GM12878 (cell line): ENCODE measurements at regions not wholly inside any gene's neighbourhood (a gene's known extent, or its start where the extent isn't known, plus 50 kb on each side); places are given as distances from the start of the nearest gene placed in this dataset.

Source experiments
- ATAC-seq: fragments of 200-7000 bp; cut with Tn5 transposase; 3 replicates; pipeline ENCODE4 v1.9.1; 2020; ENCODE audit warnings: mild to moderate bottlenecking, moderate library complexity
- BruUV-seq: library from RNA; stranded (reverse); fragments of 400-500 nt; replicated peaks from 2 replicates; lab custom pipeline; 2021; lab: Mats Ljungman, UMichigan
- CTCF ChIA-PET: fragments of 300-600 bp; sonication (Branson Sonifier 250); formaldehyde crosslinking; extraction: SDS; loops from one replicate; lab custom pipeline; 2021; ENCODE audit warnings: inconsistent platforms; lab: Yijun Ruan, JAX
- POLR2A ChIA-PET: fragments of 350-600 bp; formaldehyde crosslinking; extraction: SDS; loops from one replicate; lab custom pipeline; 2021; ENCODE audit warnings: inconsistent platforms; lab: Charles Lee
- RAD21 ChIA-PET: fragments of 300-600 bp; sonication (Branson Sonifier 250); formaldehyde crosslinking; loops from one replicate; lab custom pipeline; 2023; ENCODE audit warnings: antibody characterized with exemption; ENCODE audit not compliant: unreplicated experiment; lab: Charles Lee
- SMC1A ChIA-PET: fragments of 300-600 bp; sonication (Branson Sonifier 250); formaldehyde crosslinking; loops from one replicate; lab custom pipeline; 2023; ENCODE audit not compliant: unreplicated experiment, uncharacterized antibody; lab: Charles Lee
- DNase-seq: peaks from one replicate; pipeline ENCODE4 v3.0.0-alpha.2; 2011; ENCODE audit warnings: low read depth, low spot score
- FAIRE-seq: peaks from 3 replicates; lab custom pipeline; 2011; peaks lifted over from hg19 to GRCh38; lab: Jason Lieb, UNC
- H2AFZ ChIP-seq: 2 replicates; pipeline ENCODE4 v1.6.0; 2011; ENCODE audit warnings: low read depth, low read length, control low read depth; ENCODE audit not compliant: control insufficient read depth
- H3K27ac ChIP-seq: 2 replicates; pipeline ENCODE4 v1.5.1; 2011; ENCODE audit warnings: control low read depth; ENCODE audit not compliant: control insufficient read depth, insufficient read depth
- H3K27me3 ChIP-seq, 2 experiments: replicated peaks in 1 of 2; 2 replicates each; pipeline versions ENCODE4 v1.6.0 to v1.6.1; 2011; ENCODE audit warnings: low read length in 1 of 2; ENCODE audit not compliant: control insufficient read depth in 2 of 2, insufficient read depth in 2 of 2
- H3K36me3 ChIP-seq, 2 experiments: 2 replicates each; pipeline ENCODE4 v1.5.1; 2011; ENCODE audit warnings: low read length in 1 of 2; ENCODE audit not compliant: control insufficient read depth in 2 of 2, insufficient read depth in 2 of 2
- H3K4me1 ChIP-seq: 2 replicates; pipeline ENCODE4 v1.6.1; 2011; ENCODE audit warnings: mild to moderate bottlenecking, low read length, moderate library complexity, mixed read lengths; ENCODE audit not compliant: control insufficient read depth, insufficient read depth
- H3K4me2 ChIP-seq: 2 replicates; pipeline ENCODE4 v1.6.0; 2011; ENCODE audit warnings: control low read depth; ENCODE audit not compliant: control insufficient read depth, insufficient read depth
- H3K4me3 ChIP-seq: fragments of 200-600 bp; sonication (generic); 2 replicates; pipeline ENCODE4 v1.5.1; 2016
- H3K79me2 ChIP-seq: 2 replicates; pipeline ENCODE4 v1.6.0; 2011; ENCODE audit warnings: low read length; ENCODE audit not compliant: control insufficient read depth, insufficient read depth
- H3K9ac ChIP-seq: 2 replicates; pipeline ENCODE4 v1.8.0; 2011; ENCODE audit warnings: low read length, control low read depth, mixed read lengths; ENCODE audit not compliant: control insufficient read depth, insufficient read depth
- H3K9me3 ChIP-seq: replicated peaks from 3 replicates; pipeline ENCODE4 v1.5.1; 2011; ENCODE audit warnings: mild to moderate bottlenecking, low read length; ENCODE audit not compliant: control insufficient read depth, insufficient read depth
- H4K20me1 ChIP-seq: 2 replicates; pipeline ENCODE4 v1.6.0; 2011; ENCODE audit not compliant: control insufficient read depth, insufficient read depth
- CREB1 ChIP-seq: IDR thresholded peaks from 2 replicates; pipeline ENCODE4 v1.6.1; 2012; ENCODE audit warnings: low read depth, mild to moderate bottlenecking, inconsistent platforms
- JUND ChIP-seq: IDR thresholded peaks from 2 replicates; pipeline ENCODE4 v1.6.1; 2012; ENCODE audit warnings: low read depth, mild to moderate bottlenecking, low read length, improper control_type of control experiment, moderate library complexity
- NBN ChIP-seq: fragments of 450-650 bp; IDR thresholded peaks from 2 replicates; pipeline ENCODE4 v1.6.1; 2016
- PAX5 ChIP-seq: IDR thresholded peaks from 2 replicates; pipeline ENCODE4 v1.6.1; 2011; ENCODE audit warnings: low read depth, low read length, borderline replicate concordance
- SPI1 ChIP-seq: IDR thresholded peaks from 2 replicates; pipeline ENCODE4 v1.6.1; 2011; ENCODE audit warnings: low read depth, mild to moderate bottlenecking, low read length, moderate library complexity, borderline replicate concordance; ENCODE audit not compliant: insufficient read depth
- SRF ChIP-seq, 2 experiments: IDR thresholded peaks; 2 replicates each; pipeline ENCODE4 v1.6.1; 2011; ENCODE audit warnings: low read depth in 2 of 2, low read length in 2 of 2, mild to moderate bottlenecking in 1 of 2, moderate library complexity in 1 of 2
- TCF12 ChIP-seq: IDR thresholded peaks from 2 replicates; pipeline ENCODE4 v1.6.1; 2011; ENCODE audit warnings: low read depth, mild to moderate bottlenecking, low read length
- in situ Hi-C: fragments of 300-500 bp; cut with MboI; formaldehyde crosslinking; loops from 9 replicates; pipeline ENCODE4 v1.14.3; 2018; ENCODE audit warnings: mixed read lengths
- intact Hi-C: fragments of 100-400 bp; cut with micrococcal nuclease; formaldehyde crosslinking; loops from one replicate; pipeline ENCODE4 v1.14.2; 2022; ENCODE audit not compliant: unreplicated experiment
- TF ChIP-seq, protein P1 (sequence below): fragments of 450-650 bp; formaldehyde crosslinking; IDR thresholded peaks from 2 replicates; pipeline ENCODE4 v1.4.0; 2020; ENCODE audit warnings: mild to moderate bottlenecking, moderate library complexity
- TF ChIP-seq, protein P2 (sequence below): IDR thresholded peaks from 2 replicates; pipeline ENCODE4 v1.6.1; 2012; ENCODE audit warnings: low read length, inconsistent platforms

DNA sequence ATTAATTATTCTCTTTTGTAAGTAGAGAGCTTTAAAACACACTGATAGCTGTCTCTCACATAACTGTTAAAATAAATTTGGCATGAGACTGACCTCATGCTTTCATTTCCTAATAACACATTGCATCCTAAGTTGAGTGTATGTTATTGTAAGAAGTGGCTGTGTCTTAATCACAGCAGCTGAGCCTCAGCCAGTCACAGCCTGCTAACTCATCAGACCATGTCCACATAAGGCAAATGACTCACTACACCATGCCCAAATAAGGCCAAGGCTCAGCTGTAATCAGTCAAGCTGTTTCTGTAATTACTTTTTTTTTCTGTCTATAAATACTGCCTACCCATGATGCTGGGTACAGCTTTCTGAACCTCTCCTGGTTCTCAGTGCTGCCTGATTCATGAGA, 860.9 kb downstream of the XPNPEP1 start:
- Histone ChIP-seq H3K27me3 (no peaks in the 10 kb centered on the region), H3K27ac (no peak overlapping the region), H2AFZ (no peak overlapping the region), H4K20me1 (no peaks in the 10 kb centered on the region), H3K4me2 (no peak overlapping the region), H3K9ac (no peak overlapping the region), H3K4me3 (no peak overlapping the region), H3K9me3 (no peaks in the 10 kb centered on the region), H3K36me3 (no peaks in the 10 kb centered on the region), H3K4me1 (no peaks in the 10 kb centered on the region), H3K79me2 (no peaks in the 10 kb centered on the region)
- BruUV-seq: no TSS peak
- CTCF ChIA-PET: no interaction called here
- SMC1A ChIA-PET: no interaction called here
- in situ Hi-C loops (no loop called here), intact Hi-C loops (no loop called here)
- POLR2A ChIA-PET: no interaction called here
- RAD21 ChIA-PET: no interaction called here
- no peak for FAIRE-seq
- TF ChIP-seq SPI1: 0 out of 2 replicates have a peak, but pooled peaks have one; percentile 4
- TF ChIP-seq NBN: no peak
- TF ChIP-seq JUND: no peak
- peak; percentile 87 to 98 for TF ChIP-seq SRF (IDR thresholded peaks at IDR 0.05; ENCODE audit: low read depth in 2 of 2, low read length in 2 of 2)
- TF ChIP-seq, protein P1, sequence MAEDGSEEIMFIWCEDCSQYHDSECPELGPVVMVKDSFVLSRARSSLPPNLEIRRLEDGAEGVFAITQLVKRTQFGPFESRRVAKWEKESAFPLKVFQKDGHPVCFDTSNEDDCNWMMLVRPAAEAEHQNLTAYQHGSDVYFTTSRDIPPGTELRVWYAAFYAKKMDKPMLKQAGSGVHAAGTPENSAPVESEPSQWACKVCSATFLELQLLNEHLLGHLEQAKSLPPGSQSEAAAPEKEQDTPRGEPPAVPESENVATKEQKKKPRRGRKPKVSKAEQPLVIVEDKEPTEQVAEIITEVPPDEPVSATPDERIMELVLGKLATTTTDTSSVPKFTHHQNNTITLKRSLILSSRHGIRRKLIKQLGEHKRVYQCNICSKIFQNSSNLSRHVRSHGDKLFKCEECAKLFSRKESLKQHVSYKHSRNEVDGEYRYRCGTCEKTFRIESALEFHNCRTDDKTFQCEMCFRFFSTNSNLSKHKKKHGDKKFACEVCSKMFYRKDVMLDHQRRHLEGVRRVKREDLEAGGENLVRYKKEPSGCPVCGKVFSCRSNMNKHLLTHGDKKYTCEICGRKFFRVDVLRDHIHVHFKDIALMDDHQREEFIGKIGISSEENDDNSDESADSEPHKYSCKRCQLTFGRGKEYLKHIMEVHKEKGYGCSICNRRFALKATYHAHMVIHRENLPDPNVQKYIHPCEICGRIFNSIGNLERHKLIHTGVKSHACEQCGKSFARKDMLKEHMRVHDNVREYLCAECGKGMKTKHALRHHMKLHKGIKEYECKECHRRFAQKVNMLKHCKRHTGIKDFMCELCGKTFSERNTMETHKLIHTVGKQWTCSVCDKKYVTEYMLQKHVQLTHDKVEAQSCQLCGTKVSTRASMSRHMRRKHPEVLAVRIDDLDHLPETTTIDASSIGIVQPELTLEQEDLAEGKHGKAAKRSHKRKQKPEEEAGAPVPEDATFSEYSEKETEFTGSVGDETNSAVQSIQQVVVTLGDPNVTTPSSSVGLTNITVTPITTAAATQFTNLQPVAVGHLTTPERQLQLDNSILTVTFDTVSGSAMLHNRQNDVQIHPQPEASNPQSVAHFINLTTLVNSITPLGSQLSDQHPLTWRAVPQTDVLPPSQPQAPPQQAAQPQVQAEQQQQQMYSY (CRISPR knock-in tag): no peak
- TF ChIP-seq TCF12: 0 out of 2 replicates have a peak, but pooled peaks have one; percentile 17
- 0 out of 2 replicates have a peak, but pooled peaks have one; percentile 22 for TF ChIP-seq PAX5
- TF ChIP-seq CREB1: 0 out of 2 replicates have a peak, but pooled peaks have one; percentile 19
- TF ChIP-seq, protein P2, sequence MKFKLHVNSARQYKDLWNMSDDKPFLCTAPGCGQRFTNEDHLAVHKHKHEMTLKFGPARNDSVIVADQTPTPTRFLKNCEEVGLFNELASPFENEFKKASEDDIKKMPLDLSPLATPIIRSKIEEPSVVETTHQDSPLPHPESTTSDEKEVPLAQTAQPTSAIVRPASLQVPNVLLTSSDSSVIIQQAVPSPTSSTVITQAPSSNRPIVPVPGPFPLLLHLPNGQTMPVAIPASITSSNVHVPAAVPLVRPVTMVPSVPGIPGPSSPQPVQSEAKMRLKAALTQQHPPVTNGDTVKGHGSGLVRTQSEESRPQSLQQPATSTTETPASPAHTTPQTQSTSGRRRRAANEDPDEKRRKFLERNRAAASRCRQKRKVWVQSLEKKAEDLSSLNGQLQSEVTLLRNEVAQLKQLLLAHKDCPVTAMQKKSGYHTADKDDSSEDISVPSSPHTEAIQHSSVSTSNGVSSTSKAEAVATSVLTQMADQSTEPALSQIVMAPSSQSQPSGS: peak; percentile 37; the same call in 1 of the 2 replicates
- peak; percentile 95 for ATAC-seq
- peak; percentile 1 for DNase-seq
